B cell (primary cell): ENCODE measurements at regions not wholly inside any gene's neighbourhood (a gene's known extent, or its start where the extent isn't known, plus 50 kb on each side); places are given as distances from the start of the nearest gene placed in this dataset.

Source experiments
- CTCF ChIP-seq: fragments of 200-600 bp; IDR thresholded peaks from one replicate; pipeline ENCODE4 v1.8.0; 2022; ENCODE audit warnings: antibody characterized with exemption, mild to moderate bottlenecking
- EZH2 ChIP-seq: IDR thresholded peaks from 2 replicates; pipeline ENCODE4 v1.6.1; 2012; ENCODE audit warnings: borderline replicate concordance, low read depth, mild to moderate bottlenecking, moderate library complexity, low read length; ENCODE audit not compliant: insufficient read depth, poor library complexity, severe bottlenecking

- TF ChIP-seq EZH2 (no peak), CTCF (no peak)
These were observed 148.0 kb downstream of the FOXL1 start for GRCh38 chr16:86726340-86726739.
